SH-SY5Y (cell line): ENCODE measurements at regions not wholly inside any gene's neighbourhood (a gene's known extent, or its start where the extent isn't known, plus 50 kb on each side); places are given as distances from the start of the nearest gene placed in this dataset.

Source experiments
- GATA2 ChIP-seq: IDR thresholded peaks from 2 replicates; pipeline ENCODE4 v1.6.1; 2011; ENCODE audit warnings: mild to moderate bottlenecking, low read depth, low read length
- GATA3 ChIP-seq: IDR thresholded peaks from 2 replicates; pipeline ENCODE4 v1.6.1; 2011; ENCODE audit warnings: low read depth, mild to moderate bottlenecking, low read length, moderate library complexity

DNA sequence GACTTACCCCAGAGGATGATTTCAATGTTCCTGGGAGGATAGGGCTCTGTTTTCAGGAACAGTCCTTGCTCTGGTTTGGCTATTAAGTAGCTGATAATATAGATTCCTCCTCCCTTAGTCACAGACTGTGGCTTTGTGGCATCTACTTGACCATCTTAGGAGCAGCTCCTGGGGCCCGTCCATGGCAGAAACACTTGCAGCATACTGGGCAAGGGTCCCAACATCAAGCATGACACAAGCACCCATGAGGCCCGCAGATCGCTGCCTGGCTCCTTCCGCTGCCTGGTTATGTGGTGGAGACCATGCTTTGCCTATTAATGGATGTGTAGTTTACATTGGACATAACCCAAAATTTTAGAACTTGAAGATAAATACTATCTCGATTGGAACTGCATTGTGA, 170.1 kb downstream of the ICE1 start:
- no peak for TF ChIP-seq GATA3
- no peak for TF ChIP-seq GATA2

DNA sequence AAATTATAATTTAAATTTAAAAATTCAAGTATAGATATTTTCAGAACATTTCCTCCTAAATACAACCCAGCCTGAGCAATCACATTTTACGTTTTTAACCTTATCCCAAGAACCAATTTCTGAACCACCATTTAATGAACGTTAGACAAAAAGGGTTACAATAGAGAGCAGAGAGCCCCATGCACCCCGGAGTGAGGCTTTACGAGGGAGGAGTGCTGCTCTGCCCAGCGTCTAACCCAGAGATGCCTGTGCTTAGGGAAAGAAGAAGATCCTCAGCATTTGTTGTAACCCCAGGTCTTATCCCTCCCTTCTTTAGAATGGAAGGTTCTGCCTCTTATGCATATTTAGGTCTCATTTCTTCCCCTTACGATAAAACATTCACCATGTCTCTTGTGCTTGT, 169.1 kb downstream of the ICE1 start:
- TF ChIP-seq GATA3 (no peak), GATA2 (no peak)

DNA sequence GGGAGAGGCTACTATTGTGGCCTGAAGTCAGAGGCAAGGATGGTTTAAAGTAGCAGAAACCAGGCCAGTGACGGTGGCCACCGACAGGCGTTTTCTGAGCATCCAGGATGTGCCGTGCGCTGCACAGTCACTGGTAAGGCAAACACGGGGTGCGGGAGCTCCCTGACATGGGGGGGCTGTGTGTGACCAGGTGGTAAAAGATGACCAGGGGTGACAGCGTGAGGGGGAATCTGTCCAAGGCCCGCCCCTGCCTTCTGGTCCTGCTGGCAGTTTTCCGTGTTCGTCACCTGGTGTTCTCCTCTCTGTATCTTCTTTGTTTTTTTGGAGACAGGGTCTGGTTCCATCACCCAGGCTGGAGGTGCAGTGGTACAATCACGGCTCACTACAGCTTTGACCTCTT, 167.4 kb downstream of the ICE1 start:
- TF ChIP-seq GATA3: no peak
- TF ChIP-seq GATA2: no peak

DNA sequence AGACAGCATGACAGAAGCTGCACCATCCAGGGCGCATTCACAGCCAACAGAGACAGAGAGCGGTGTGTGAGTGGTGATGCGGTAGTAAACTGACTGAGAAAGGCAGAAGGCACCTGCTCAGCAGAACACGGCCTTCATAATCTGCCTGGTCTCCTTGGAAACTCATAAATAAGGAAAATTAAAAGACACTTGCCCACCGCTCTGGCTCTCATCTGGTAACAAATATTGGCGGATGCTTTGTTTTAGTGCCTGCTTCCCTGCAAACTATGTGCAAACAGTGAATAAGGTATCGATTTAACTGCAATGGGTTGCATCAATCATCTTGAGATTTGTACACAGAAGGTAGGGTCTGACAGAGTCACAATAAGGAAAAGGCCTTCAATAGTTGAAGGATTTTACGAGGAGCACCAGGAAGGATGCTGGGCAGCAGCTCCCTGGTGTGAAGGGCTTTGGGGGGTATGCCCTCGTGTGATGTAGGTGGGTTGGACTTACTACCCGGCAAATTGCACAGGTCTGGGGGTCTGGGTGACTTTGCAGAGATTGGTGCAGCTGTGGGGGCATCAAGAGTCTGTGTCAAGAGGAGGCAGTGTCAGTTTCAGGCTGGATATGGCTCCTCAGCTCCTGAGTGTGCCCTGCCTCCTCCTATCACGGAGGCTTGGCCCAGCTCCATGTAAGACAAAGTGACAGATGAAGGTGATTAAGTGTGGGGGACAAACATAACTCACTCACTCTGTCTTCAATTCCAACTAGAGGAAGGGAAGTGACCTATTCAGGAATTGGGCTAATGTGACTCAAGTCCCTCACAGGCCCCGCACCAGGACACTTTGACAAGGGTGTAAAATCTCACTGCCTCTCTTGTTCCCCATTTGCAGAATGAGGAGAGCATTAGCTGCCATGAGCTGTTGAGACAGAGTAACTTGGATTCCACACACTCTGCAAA, 166.7 kb downstream of the ICE1 start:
- TF ChIP-seq GATA3 (no peak), GATA2 (no peak)

DNA sequence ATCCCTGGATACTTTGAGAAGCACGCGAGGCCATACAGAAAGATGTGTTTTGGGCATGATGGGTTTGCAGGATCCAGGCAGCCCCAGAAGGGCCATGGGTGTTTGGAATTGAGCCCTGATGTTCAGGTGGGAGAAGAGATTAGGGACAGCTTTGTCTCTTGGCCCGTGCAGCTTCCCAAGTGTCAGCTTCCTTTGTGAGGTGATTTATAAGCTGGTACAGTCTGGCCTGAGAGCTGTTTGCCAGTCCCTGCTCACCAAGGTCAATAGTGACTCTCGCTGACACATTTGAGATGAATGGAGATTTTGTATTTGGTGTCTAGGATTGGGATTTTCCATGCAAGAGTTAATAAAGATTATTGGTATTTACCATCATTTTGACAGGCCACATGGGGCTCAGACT, 165.9 kb downstream of the ICE1 start:
- TF ChIP-seq GATA2 (no peak), GATA3 (no peak)

DNA sequence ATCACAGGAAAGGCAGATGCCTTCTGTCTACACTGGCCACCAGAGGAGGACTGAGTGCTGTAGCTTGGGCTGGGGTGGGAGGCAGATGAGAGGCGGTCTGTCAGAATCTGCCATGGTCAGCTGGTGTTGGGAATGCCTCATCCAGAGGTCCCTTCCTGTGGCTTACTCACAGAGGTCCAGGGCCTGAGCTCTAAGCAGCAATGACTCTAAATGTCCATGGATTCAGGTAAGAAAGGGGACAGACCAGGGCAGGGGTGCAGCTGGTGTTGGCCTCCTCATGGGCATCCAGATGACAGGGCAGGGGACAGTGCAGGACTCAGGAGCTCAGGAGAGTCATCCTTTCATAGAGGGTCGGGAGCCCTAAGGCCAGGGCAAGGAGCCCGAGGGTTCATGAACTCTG, 165.0 kb downstream of the ICE1 start:
- TF ChIP-seq GATA2 (no peak), GATA3 (no peak)

DNA sequence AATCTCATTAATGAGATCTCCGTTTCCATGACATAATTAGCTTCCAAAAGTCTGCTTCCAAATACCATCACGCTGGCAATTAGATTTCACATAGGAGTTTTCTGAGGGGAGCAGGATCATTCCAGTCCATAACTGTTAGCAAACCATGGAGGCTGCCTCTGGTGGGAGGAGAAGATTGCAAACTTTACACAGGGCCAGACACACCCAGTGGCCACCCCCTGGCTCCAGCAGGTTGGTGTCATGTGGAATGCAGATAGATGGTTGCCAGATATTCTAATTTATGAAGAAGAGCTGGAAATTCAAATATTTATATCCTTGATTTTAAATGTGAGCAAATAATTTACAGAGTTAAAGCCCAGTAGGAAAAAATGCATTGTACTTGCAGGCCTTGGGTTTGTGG, 164.2 kb downstream of the ICE1 start:
- TF ChIP-seq GATA3 (no peak), GATA2 (no peak)

DNA sequence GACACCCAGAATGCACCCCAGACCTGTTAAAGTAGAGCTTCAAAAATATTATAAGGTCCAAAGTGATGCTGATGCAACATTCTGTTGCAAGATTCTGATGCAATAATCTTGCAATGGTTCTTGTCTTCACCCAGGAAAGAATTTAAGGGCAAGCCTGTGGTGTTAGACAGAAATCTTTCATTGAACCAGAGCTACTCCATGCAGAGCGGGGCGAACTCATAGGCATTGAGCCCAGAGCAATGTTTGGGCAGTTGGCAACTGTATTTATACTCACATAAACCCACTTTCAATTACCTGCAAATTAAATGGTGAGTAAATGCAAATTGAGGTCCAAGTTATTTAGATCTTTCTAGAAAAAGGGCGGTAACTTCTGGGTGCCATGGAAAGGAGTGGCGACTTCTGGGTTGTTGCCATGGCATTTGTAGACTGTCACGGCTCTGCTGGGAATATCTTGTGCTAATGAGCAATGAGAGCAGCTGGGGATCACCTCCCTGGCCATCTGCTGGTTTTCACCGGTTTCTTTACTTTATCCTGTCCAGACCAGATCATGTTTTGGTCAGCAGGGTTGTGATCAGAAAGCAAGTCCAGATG, 163.4 kb downstream of the ICE1 start:
- TF ChIP-seq GATA3 (no peak), GATA2 (no peak)

DNA sequence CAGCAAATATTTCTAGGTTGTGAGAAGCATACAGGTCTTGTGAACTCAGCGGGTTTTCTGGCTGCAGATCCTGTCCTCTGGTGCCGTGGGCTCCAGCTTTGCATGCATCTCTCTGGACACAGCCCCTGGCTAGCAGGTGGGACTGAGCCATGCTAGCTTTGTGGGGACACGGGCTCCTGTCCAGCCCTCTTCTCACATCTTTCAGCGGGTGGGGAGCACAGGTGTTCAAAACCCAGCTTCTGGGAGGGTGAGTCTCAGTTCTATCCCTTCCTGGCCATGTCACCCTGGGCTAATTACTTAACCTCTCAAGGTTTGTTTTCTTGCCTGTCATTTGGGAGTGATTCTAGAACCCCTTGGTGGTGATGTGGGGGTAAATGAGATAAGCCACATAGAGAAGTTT, 162.3 kb downstream of the ICE1 start:
- TF ChIP-seq GATA3 (no peak), GATA2 (no peak)

DNA sequence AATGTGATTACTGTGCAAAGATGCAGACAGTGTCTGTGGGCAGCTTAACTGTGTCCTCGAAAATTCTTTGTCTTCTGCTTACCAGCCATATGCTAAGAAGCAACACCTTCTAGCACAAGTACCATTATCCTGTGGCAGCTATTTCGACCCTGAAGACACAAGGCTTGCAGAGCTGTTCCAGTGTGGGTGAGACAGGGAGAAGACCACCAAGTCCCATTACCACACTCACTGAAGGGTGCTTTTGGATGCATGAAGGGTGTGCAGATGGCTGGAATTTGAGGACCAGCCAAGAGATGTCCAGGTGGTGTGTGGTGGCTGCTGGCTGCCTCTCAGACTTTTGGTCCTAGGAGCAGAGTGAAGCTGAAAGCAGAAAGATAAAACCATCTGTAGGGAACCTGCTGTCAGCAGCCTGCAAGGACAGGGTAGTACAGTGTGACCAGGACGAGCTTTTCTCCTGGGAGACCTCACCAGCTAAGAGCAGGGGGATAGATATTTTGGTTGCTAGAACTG, 161.8 kb downstream of the ICE1 start:
- TF ChIP-seq GATA2: no peak
- TF ChIP-seq GATA3: no peak

DNA sequence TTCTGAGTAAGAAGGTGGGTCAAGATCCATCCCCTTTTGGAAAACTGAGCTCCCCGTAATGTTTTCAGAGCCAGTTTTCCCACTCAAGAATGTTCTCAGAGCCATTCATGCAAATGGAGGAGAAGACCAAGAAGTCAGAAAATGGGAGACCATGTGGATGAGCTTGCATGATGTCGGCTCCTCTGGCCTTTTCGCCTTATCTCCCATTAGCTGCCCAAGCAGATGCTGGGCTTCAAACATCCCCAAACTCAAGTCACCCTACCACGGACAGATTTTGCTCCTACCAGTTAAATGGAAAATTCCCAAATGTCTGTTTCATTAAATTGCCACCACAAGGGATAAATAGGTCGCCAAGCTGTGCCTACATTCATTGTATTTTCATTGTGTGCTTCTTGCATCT, 161.4 kb downstream of the ICE1 start:
- no peak for TF ChIP-seq GATA3
- no peak for TF ChIP-seq GATA2

DNA sequence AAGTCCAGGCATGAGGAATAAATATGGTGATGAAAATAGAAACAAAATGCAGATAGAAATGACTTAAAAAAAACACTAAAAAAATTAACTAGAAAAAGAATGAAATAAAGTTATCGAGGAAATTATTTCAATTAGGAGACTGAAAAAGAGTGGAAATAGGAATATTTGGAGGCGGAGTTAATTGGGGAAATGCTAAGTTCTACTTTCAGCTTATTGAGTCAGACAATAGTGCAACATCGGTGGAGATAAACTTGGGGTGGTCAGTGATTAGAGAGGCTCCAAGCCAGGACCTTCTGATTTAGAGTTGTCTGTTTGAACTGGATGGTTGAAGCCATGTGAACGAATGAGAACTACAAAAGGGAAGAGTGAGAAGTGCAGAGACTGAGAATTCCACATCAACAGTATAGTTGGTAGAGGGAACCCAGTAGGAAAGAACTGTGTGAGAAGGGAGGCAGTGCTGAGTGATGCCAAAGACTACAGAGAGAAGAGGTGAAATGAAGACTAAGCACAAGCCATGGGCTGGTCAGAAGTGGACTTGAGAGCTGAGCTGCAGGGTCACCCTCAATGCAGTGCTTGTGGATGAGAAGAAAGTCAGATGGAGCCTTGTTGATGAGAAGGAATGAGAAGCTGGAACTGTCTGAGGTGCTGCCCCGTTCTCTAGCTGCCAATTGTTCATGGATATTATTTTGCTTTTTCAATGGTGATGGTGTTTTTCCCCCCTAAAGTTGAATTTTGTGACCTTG, 160.7 kb downstream of the ICE1 start:
- TF ChIP-seq GATA3 (no peak), GATA2 (no peak)

DNA sequence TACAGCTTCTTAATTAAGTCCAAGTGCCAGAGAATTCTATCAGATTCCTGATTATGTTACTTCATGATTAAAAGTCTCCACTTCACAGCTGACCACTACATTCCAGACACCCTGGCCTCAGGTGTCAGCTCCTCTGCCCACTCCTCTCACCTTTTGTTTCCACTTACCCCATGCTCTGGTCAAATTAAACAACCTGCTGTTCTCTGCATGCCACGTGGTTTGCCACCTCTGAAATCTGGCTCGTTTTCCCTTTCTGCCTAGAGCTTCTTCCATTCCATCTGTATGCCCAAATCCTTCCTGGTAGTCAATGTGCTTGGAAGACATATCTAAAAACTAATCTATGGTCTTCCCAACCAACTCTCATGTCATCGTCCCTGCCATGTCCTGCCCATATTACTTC, 158.6 kb downstream of the ICE1 start:
- TF ChIP-seq GATA3 (no peak), GATA2 (no peak)

DNA sequence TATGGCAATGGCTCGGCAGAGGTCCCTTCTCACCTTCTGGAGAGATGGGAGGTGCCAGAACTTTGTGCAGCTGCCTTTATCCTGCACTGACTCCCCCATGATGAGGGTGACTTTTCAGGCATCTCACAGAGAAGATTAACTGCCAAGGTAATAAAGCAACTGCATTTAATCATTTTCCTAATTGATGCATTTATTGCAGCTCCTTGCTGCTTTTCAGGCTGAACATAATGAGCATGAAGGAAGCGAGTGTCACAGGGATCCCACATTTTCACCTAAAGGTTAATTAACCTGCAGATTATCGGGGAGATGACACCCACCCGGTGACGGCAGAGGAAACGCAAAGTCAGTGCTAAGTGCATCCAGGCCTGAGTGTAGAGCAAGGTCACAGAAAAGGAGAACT, 154.3 kb downstream of the ICE1 start:
- no peak for TF ChIP-seq GATA3
- TF ChIP-seq GATA2: no peak
